GM19467 (cell line): ENCODE measurements at regions not wholly inside any gene's neighbourhood (a gene's known extent, or its start where the extent isn't known, plus 50 kb on each side); places are given as distances from the start of the nearest gene placed in this dataset.
"Not testable (repeated sequence)": the region's sequence is repeated elsewhere in the genome, so short reads cannot be mapped to it uniquely, and the experiment has no call there.

Experiments used
- ATAC-seq: cut with Tn5 transposase; IDR thresholded peaks from one replicate; pipeline ENCODE4 v1.9.1; 2021; ENCODE audit warnings: mild to moderate bottlenecking, moderate library complexity; ENCODE audit not compliant: unreplicated experiment

DNA sequence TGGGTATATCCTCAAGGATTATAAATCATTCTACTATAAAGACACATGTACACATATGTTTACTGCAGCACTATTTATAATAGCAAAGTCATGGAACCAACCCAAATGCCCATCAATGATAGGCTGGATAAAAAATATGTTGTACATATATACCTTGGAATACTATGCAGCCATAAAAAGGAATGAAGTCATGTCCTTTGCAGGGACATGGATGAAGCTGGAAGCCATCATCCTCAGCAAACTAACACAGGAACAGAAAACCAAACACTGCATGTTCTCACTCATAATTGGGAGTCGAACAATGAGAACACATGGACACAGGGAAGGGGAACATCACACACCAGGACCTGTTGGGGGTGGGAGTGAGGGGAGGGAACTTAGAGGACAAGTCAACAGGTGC, 715.0 kb upstream of the ADGRB3 start:
- not testable (repeated sequence) for ATAC-seq

DNA sequence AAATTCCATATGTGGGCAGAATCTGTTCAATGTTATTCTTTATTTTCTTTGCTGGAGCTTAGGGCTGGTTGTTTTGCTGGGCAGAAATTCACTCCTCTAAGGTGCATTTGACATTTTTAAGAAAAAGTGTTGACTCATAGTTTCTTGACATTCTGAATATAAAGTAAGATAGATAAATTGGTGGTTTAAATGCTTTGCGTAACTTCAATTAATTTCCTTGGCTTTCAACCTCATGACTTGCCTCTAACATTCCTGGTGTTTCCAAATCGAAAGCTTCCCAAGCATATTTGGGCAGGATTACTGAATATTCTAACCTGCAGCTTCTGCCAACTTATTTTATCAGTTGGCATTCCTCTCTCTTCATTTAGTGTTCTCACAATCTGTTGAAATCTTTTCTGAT, 718.7 kb upstream of the ADGRB3 start:
- ATAC-seq: no peak

DNA sequence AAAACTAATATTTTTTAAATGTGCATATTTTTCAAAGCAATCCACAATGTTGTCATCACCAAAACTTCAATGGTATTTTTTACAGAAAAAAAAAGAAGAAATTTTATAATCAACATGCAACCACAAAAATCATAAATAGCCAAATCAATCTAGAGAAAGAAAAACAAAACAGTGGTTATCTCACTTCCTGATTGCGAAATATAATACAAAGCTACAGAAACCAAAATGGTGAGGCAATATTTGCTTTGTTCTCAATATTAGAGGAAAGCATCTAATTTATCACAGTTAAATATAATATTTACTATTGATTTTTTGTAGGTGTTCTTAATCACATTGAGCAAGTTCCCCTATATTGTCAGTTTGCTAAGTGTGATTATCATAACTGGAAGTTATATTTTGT, 720.7 kb upstream of the ADGRB3 start:
- no peak for ATAC-seq

DNA sequence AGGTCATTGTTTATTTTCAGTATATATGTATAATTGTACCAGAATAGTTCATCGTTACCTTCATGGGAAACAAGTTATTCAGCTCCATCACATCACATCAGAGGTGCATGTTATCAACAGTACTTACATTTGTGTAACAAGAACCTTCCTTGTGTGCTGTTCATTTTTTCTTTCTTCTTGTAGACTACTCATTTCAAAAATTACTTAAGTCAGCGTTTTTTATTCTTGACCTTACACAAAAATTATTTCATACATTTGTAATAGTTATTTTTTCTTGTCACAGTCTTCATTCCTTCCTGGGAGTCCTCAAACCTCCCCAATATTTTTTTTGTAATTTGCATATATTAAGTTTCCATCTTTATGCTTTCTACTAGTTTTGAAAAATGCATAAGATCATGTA, 725.7 kb upstream of the ADGRB3 start:
- ATAC-seq: no peak

DNA sequence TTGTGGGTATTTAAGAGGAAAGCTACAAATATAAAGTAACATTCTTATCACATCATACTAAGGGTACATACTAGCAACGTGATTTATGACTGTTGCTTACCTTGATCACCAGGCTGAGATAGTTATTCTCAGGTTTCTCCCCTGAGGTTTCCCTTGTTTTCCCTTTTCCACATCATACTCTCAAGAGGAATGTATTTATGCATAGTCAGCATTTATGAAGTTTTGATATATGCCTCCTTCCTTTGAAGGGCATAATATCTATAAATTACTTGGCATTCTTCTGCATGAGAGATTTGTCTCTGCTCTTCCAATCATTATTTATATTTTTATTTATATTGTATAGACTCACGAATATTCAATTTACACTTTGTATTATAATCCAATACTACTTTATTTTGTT, 726.7 kb upstream of the ADGRB3 start:
- no peak for ATAC-seq

DNA sequence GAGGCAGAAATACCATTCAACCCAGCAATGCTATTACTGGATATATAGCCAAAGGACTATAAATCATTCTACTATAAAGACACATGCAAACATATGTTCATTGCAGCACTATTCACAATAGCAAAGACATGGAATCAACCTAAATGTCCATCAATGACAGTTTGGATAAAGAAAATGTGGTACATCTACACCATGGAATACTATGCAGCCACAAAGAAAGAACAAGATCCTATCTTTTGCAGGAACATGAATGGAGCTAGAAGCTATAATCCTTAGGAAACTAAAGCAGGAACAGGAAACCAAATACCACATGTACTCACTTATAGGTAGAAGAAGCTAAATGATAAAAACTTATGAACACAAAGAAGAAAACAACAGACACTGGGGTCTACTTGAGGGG, 730.3 kb upstream of the ADGRB3 start:
- not testable (repeated sequence) for ATAC-seq

DNA sequence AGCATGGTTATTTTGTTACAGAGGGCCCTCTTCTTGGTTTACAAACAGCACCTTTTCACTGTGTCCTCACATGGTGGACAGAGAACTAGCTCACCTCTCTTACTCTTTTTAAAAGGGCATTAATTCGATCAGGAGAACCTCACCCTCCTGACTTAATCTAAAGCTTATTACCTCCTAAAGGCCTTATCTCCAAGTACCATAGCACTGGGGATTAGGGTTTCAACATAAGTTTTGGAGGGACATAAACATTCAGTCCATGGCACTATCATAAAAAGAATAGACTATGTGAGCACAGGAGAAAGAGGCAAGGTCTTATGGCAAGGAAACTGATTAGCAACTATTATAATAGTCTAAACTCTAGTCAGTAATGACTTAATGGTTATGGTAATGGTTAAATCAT, 736.2 kb upstream of the ADGRB3 start:
- ATAC-seq: no peak

DNA sequence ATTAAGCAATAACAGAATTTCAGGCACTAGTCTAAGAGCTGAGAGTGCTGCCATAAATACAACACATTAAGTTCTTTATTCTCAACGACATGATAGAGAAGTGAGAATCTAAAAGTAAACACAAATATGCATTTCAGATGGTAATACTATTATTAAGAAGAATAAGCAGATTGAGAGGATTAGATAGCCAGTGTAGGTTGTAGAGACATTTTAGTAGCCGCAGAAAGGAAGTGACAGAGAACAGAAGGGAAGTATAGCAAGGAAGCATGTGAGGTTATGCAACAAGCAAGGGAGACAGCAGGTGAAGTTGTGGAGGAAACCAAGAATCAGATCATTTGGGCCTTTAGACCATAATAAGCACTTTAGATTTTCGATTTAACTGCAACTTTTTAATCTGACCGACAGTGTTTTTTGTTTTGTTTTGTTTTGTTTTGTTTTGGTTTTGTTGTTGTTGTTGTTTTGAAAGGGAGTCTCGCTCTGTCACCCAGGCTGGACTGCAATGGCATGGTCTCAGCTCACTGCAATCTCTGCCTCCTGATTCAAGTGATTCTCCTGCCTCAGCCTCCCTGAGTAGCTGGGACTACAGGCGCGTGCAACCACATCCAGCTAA, 737.0 kb upstream of the ADGRB3 start:
- no peak for ATAC-seq

DNA sequence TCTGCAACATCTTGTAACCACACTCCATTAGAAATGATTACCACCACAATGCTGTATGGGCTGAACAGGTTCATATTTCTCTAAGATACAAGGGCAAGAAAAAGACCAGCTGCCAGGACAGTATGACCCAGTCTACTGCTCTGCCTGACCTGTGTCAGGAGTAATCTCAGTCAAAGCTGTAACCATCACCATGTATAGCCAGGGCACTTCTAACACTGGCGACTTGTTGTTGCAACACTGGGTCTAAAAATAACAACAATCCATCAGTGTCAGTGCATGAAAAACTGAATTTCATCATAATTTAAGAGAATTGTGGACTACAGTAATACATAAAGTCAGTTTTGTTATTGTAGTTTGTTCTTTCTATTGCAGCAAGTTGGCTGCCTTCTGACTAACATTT, 738.6 kb upstream of the ADGRB3 start:
- ATAC-seq: no peak

DNA sequence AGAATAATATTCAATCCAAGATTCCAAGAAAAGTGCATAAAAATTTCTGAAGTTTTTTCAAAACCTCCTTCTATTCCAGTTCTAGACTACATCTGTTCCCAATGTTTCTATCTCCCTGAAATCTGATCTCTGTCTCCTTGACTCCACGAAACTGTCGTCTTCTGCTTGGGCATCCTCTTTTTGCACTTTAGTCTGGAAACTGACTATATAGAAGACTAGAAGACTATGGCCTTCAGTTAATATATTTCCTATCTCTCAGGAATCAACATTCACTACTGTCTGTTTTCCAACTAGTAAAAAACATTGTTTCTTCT, 745.4 kb upstream of the ADGRB3 start:
- ATAC-seq: no peak

DNA sequence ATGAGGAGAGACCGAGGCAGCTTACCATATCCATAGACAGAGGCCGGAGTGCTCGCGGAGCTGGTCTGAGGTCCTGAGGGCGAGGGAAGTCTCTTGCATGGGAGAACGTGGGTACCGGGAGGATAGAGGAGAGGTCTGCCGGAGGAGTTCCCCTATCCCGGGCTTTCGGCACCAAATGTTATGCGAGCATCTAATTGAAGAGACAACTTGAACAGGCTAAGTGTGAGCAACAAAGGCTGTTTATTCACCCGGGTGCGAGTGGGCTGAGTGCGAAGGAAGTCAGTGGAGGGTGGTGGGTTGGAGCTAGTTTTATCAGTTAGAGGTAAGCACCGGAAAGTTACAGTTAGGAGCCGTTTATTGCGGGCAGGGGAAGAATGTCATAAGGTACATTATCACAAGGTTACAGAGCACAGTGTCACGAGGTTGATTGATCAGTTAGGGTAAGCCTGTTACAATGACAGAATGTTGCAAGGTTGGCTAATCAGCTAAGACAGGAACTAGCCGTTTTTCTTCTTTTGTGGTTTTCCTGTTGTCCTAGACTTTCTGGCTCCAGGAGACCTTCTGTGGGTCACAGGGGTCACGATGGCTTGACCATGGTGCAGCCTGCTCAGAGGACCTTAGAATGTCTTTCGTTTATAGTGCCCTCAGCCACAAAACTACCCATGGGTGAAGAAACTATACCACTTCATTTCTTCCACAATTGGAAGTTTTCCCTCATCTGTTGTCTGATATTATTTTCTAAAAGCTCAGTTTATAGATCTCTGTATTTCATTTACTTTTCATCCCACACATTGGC, 746.0 kb upstream of the ADGRB3 start:
- ATAC-seq: no peak

DNA sequence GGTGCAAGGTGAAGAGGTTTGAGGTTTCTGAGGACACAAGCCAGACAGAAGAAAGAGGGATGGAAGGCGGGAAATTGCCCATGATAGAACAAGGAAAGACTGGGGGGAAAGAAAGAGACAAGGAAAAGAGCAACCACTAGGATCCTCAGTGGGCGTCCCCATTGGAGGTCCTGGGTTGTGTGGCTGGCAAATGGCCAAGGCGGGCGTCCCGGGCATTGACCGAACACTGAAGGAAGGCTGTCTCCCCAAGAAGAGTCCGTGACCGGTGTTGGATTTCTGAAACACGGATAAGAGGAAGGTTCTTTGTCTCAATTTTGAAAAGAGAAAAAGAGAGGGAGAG, 746.6 kb upstream of the ADGRB3 start:
- no peak for ATAC-seq

DNA sequence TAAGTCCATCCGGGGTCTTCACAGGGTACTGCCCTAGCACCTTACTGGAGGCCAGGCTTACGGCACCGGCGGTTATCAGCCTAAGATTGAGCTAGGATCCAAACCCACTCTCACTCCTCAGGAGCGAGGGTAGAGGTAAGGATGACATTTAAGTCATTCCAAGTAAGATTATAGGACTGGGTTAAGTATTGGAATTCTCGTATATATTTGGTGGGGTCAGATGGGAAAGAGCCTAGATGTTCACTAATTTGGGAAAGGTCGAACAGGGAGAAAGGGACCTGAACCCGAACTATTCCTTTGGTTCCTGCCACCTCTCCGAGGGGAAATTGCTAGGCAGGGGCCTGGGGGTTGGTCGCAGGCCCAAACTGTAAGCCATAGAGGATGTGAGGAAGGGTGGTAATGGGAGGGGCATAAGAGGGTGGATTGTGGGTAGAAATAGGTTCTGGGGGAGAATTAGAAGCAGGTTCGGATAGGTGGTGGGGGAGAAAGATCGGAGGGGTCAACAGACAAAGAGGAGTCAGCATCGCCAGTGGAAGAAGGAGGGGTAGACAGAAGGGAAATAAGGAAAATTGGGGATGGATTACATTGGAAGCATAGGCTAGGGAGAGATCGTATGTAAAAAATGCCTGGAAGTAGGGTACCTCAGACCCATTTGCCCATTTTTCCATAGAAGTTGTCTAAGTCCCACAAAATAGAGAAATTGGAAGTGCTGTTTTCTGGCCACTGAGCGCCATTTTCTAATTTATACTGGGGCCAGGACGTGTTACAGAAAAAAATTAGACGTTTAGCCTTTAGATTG, 747.1 kb upstream of the ADGRB3 start:
- no peak for ATAC-seq

DNA sequence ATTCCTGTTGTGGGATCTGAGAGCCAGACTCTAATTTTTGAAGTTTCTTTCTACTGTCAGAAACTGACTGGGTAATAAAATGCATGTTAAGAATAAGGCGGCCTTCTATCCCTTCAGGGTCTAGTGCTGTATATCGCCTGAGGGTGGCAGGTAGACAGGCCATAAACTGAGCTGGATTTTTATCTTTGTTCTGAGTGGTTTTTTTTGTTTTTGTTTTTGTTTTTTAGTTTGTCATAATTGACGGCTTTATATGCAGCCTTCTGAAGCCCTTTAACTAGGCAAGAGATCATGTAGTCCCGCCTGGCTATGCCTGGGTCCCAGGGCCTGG, 747.7 kb upstream of the ADGRB3 start:
- no peak for ATAC-seq

DNA sequence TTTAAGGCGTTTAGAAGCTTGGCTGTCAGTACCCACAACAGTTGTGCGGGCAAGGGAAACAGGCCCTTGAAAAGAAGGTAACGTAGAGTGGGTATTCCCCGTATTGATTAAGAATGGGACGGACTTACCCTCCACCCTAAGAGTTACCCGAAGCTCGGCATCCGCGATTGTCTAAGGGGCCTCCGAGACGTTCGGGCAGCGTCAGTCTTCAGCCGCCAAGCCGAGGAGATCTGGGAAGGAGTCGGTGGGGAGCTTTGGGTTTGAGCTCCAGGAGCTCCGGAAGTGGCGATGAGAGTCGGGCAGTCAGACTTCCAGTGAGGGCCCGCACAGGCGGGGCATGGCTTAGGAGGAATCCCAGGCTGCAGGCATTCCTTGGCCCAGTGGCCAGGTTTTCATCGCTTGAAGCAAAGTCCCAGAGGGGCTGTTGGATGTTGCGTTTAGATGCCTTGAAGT, 748.2 kb upstream of the ADGRB3 start:
- no peak for ATAC-seq

DNA sequence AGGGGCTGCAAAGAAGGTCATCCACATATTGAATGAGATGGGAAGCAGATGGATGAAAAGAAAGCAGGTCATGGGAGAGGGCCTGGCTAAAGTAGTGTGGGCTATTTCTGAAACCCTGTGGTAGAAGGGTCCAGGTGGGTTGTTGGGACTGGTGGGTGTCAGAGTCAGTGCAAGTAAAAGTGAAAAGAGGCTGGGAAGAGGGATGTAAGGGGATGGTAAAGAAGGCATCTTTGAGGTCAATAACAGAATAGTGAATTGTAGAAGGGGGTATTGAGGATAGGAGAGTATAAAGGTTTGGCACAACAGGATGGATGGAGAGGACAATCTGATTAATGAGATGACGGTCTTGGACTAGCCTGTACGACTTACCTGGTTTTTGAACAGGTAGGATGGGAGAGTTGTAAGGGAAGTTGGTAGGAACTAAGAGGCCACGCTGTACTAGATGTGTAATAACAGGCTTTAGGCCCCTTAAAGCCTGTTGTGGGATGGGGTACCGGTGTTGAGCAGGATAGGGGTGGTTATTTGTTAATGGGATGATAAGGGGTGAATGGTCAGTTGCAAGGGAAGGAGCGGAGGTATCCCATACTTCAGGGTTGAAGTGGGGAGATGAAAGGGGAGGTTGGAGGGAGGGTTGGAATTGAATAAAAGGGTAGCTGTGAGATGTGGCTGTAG, 748.9 kb upstream of the ADGRB3 start:
- ATAC-seq: no peak

DNA sequence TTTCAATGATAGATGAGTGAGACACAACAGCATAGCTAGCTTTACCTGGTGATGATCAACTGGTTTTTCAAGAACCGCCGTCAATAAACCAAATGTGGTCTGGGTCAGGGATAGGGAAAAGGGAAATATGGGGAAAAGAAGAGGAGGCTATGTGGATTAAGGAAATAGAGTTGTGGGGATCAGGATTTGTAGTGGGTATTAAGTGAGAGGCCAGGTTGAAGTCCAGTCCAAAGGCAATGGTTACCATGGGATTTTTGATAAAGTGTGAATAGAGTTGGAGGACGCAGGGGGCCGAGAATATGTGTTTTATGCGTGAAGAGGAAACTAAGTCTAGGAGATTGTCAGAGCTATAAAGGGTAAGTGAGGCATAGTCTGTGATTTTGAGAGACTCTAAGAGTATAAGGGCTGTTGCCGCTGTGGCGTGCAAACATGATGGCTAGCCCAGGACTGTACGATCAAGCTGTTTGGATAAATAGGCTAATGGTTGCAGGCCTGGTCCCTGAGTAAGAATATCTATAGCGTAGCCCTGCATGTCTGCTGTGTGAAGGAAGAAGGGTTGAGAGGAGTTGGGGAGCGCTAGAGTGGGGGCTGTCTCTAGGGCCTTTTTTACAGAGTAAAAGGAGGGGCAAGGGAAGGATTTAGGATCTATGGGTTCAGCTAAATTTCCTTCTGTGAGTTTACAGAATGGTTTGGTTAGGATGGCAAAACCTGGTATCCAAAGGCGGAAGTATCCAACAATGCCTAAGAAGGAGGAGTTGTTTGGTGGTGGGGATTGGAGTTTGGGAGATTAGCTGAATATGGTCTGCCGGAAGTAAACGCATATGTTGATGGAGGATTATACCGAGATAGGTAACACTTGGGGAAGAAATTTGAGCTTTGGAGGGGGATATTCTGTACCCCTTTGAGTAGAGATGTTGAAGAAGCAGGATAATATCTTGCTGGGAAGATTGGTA, 749.7 kb upstream of the ADGRB3 start:
- ATAC-seq: no peak

DNA sequence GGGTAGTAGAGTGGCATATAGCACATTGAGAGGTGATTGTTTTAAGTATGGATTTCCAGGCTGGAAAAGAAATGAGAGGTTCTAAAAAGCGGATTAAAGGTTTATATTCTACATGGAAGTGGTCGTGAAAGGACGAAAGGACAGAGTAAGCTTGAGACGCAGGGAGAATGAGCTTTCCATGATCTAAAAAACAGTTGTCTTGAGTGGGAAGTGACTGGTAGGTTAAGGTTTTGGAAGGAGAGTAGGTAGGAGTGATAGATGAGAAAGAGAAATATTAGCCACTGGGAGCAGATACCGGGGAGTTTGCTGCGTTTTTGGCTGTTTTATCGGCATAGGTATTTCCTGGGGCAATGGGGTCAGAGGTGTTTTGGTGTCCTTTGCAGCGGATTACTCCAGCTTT, 750.6 kb upstream of the ADGRB3 start:
- ATAC-seq: no peak

DNA sequence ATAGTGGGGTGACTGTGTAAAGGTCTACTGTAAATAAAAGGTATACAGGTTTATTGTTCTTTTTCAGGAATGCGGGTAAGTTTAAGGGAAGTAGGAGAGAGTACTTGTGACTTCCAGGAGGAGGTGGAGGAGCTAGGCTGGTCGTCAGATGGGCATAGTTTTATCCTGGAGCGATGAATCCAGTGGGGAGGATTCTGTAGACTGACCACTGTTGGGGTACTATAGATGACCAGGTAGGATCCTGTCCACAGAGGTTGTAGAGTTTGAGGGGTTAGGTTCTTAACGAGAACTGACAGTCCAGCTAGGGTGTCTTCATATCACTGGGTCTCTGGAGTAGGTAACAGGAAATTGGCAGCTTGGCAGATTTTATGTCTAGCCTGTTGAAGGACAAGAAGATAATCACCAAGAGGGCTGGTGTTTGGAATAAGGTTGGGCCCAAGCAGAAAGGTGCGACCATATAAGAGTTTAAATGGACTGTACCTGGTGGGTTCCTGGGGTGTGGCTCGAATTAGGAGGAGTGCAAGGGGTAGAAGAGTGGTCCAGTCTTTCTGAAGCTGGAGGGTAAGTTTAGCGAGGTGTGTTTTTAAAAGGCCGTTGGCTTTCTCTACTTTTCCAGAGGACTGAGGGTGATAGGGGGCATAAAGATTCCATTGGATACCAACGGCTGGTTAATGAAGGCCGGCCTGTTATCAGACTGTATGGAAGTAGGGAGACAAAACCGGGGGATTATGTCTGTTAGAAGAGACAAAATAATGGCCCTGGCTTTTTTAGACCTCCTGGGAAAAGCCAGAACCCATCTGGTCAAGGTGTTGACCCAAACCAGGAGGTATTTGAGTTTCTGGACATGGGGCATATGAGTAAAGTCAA, 751.3 kb upstream of the ADGRB3 start:
- no peak for ATAC-seq
